ENCODE measurements at regions not wholly inside any gene's neighbourhood (a gene's known extent, or its start where the extent isn't known, plus 50 kb on each side); places are given as distances from the start of the nearest gene placed in this dataset.
A peak's percentile ranks its signal among the peaks of the same experiment; 100 is the strongest.

DNA sequence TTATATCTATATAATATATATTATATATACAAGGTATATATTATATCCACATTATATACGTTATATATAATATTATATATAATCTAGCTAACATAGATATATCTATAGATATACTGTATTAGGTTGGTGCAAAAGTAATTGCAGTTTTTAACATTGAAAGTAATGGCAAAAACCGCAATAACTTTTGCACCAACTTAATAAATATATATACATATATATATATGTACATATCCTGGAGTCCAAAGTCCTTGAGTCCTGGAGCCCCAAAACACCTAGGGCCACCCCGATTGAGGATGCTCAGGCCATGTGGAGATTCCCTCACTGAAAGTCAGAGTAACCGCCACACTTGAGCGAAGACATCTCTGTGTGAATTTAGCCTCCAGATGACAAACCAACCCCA lies 408.2 kb upstream of the AUTS2 start:
- no peak for DNase-seq (ENCODE audit: low read depth)
- H3K4me3 ChIP-seq (ENCODE audit: low read depth, low read length): no peak overlapping the region
- no peak for TF ChIP-seq CTCF (IDR thresholded peaks at IDR 0.05; ENCODE audit: insufficient read depth, low read depth, low read length, missing control alignments)

- DNase-seq (ENCODE audit: low read depth): no peak
- H3K4me3 ChIP-seq (ENCODE audit: low read depth, low read length): no peak overlapping the region
- no peak for TF ChIP-seq CTCF (IDR thresholded peaks at IDR 0.05; ENCODE audit: insufficient read depth, low read depth, low read length, missing control alignments)
Observed at GRCh38 chr7:69190763-69191162, 407.5 kb upstream of the AUTS2 start.

- DNase-seq (ENCODE audit: low read depth): peak; percentile 30
- TF ChIP-seq CTCF (IDR thresholded peaks at IDR 0.05; ENCODE audit: insufficient read depth, low read depth, low read length, missing control alignments): no peak
- H3K4me3 ChIP-seq (ENCODE audit: low read depth, low read length): no peak overlapping the region
Observed at GRCh38 chr7:69192134-69192533, 406.1 kb upstream of the AUTS2 start.

DNA sequence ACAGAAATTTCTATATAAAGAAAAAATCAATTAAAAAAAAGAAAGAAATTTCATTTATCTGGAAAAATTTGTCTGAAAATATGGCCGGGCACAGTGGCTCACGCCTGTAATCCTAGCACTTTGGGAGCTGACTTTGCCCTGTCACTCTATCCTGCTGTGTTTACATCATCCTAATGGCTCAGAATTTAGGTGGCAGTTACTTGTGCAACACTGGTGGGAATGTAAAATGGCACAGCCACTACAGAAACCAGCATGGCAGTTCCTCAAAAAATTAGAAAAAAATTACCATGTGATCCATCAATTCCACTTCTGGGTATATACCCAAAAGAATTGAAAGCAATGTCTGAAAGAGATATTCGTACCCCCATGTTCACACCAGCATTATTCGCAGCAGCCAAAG lies 405.2 kb upstream of the AUTS2 start:
- TF ChIP-seq CTCF (IDR thresholded peaks at IDR 0.05; ENCODE audit: insufficient read depth, low read depth, low read length, missing control alignments): no peak
- no peak overlapping the region for H3K4me3 ChIP-seq (ENCODE audit: low read depth, low read length)
- DNase-seq (ENCODE audit: low read depth): no peak

- DNase-seq (ENCODE audit: low read depth): no peak
- no peak overlapping the region for H3K4me3 ChIP-seq (ENCODE audit: low read depth, low read length)
- TF ChIP-seq CTCF (IDR thresholded peaks at IDR 0.05; ENCODE audit: insufficient read depth, low read depth, low read length, missing control alignments): no peak
Observed at GRCh38 chr7:69196593-69196992, 401.7 kb upstream of the AUTS2 start.

DNA sequence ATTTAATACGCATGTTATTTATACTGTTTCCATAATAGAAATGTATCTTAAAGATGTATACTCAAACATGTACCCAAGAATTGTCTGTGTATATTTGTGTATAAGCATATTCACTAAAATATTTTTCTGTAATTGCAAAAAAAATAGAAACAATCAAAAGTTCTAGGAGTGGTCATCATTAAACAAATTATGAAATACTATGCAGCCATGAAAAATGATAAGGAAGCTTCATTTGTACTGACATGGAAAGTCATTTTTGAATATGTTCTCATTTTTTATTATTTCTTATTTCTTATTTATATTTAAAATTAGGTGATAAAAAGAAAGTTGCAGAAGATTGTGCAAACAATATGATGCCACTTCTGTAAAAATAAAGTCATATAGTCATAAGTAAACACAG lies 400.0 kb upstream of the AUTS2 start:
- H3K4me3 ChIP-seq (ENCODE audit: low read depth, low read length): no peak overlapping the region
- no peak for TF ChIP-seq CTCF (IDR thresholded peaks at IDR 0.05; ENCODE audit: insufficient read depth, low read depth, low read length, missing control alignments)

GRCh38 chr7:69199041-69199440 lies 399.2 kb upstream of the AUTS2 start:
- DNase-seq (ENCODE audit: low read depth): peak; percentile 8
- no peak for TF ChIP-seq CTCF (IDR thresholded peaks at IDR 0.05; ENCODE audit: insufficient read depth, low read depth, low read length, missing control alignments)
- H3K4me3 ChIP-seq (ENCODE audit: low read depth, low read length): no peak overlapping the region

More for the DNA sequence above, 400.0 kb upstream of the AUTS2 start:
- no peak for DNase-seq (ENCODE audit: low read depth)

Data from GM12865 (cell line).